Fibroblast of the conjunctiva (primary cell): ENCODE measurements at regions not wholly inside any gene's neighbourhood (a gene's known extent, or its start where the extent isn't known, plus 50 kb on each side); places are given as distances from the start of the nearest gene placed in this dataset.
"Not testable (repeated sequence)": the region's sequence is repeated elsewhere in the genome, so short reads cannot be mapped to it uniquely, and the experiment has no call there.

Experiments
- DNase-seq: peaks from one replicate; pipeline ENCODE4 v3.0.0-alpha.2; 2010; ENCODE audit warnings: low read depth

DNA sequence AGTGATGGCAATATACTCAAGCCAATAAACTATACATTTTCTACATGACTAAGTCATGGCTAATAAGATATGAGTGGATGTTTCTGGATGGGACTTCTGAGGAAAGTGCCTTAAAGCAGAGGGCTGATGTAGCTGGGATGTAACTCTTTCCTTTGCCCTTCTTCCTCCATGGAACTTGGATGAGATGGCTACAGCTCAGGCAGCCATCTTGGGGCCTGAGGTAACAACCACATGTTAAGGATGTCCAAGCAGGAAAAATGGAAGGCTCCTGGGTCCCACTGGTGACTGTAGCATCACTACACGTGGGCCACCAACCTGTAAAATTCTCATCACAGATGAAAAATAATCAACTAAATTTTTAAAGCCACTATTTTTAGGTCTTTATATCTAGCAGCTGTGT is 54.4 kb upstream of the GRIP1 start:
- DNase-seq = no peak

- no peak for DNase-seq
Observed at GRCh38 chr12:66733839-66734238, 55.0 kb upstream of the GRIP1 start.

GRCh38 chr12:66735275-66735674 is 56.4 kb upstream of the GRIP1 start:
- no peak for DNase-seq

GRCh38 chr12:66736931-66737330 is 58.1 kb upstream of the GRIP1 start:
- no peak for DNase-seq

GRCh38 chr12:66739266-66739665 is 60.4 kb upstream of the GRIP1 start:
- no peak for DNase-seq

DNA sequence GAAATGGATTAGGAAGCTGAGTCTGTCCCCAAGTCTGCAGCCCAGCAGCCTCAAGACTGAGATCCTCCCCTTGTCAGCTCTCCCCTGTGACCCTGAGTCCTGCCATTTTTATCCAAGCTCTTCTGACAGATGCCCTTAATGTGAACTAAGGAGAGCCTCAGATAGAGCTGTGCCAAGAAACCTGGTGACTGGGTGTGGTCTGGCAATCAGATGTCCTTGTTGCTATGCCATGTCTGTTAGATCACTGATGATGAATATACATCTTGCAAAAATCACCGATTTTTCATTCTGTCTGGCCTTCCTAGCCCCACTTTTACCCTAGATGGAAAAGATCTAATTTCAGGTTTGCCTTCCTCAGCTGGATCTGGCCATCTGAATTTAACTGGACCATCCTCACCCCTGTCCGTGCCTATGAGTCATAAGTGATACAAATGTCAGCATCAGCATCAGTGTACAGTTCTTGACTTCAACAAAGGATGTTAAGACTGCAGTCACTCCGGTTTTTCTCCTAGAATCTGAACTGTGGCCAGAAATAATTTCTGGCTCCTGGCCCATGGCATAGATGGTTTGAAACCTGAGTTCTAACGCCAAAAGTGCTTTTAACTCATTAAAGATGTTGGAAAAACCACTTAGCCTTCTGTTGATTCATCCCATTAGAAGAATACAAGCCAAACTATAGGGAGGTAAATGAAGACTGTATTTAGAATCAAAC is 61.2 kb upstream of the GRIP1 start:
- DNase-seq = no peak

DNA sequence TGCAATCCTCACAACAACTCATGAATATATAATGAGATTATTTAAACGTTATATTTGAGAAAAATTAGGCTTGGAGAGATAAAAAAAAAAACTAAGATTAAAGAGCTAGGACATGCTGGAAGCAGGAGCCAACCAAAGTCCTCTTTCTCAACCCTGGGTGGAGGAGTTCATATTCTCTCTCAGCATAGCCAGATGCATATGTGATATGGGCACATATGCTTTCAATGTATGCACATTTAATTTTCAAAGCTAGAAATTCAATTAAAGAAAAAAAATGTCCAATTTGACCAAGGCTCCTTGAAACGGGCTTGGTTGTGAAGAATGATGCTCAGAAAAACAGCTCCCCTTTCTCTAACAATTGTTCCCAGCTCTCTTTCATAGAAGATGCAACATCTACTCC is 61.9 kb upstream of the GRIP1 start:
- no peak for DNase-seq

DNA sequence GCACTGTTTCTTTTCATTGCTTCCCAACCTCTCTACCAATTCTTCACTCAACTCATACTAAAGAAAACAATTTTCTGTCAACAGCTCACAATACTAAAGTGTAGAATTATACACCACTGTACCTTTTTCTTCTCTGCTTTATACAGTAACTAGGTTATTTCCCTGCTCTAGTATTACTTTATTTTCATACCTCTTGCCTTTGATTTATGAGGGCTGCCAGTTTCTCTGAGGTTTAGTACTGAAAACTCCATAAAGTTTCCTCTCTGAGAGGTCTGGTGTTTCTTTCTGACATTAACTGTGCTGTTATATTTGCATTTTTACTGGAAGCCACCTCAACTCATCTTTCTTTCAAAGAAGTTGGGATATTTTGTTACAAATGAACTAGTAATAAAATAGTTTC is 63.0 kb upstream of the GRIP1 start:
- no peak for DNase-seq

GRCh38 chr12:66742508-66743367 is 63.9 kb upstream of the GRIP1 start:
- DNase-seq = no peak

GRCh38 chr12:66744461-66744860 is 65.6 kb upstream of the GRIP1 start:
- DNase-seq = no peak

- DNase-seq = no peak
Observed at GRCh38 chr12:66744956-66745383, 66.1 kb upstream of the GRIP1 start.

- DNase-seq = no peak
Observed at GRCh38 chr12:66746489-66747201, 67.8 kb upstream of the GRIP1 start.

DNA sequence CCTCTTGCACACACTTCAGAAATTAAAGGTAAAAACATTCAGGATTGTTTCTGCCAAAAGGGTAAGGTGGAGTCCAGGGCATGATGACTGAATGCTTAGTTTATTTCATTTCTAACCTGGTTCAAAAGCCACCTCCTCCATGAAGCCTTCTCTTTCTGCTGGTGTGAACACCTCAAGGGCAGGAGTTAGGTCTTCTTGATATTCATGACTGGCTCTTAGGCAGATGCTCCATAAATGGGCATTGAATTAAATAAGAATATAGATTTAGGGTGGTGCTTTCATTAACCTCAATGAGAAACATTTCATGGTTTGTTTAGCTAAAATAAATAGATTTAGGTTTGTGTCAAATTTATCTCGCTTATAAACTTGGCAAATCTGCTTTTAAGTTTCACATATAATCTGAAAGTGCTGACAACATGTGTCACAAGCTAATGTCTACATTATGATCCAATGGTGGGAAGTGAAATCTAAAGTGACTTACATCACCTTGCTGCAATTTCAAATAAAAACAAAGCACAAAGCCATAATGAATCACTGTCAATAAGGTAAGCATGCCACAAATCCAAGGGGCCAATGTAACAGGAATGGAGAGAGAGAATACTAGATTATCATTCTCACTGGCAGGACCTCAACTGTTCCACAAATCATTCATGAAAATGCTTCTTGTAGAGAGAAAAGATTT is 72.7 kb upstream of the GRIP1 start:
- DNase-seq = no peak

DNA sequence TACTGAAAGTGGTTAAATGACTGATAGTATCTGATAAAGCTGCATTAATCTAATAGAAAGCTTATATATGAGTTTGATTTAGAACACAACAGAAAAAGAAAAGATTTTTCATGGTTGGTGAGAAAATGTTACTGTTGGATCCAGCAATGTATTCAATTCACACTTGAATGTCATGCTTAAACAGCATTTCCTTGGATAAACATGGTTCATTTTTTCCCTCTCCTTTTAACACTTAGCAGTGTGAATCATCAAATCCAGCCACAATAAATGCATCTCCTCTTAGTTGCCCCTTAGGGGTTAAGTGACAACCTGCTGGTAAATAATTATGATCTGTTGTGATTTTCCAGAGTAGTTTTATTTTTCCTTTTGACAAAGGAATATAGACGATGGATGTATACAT is 74.9 kb upstream of the GRIP1 start:
- no peak for DNase-seq

DNA sequence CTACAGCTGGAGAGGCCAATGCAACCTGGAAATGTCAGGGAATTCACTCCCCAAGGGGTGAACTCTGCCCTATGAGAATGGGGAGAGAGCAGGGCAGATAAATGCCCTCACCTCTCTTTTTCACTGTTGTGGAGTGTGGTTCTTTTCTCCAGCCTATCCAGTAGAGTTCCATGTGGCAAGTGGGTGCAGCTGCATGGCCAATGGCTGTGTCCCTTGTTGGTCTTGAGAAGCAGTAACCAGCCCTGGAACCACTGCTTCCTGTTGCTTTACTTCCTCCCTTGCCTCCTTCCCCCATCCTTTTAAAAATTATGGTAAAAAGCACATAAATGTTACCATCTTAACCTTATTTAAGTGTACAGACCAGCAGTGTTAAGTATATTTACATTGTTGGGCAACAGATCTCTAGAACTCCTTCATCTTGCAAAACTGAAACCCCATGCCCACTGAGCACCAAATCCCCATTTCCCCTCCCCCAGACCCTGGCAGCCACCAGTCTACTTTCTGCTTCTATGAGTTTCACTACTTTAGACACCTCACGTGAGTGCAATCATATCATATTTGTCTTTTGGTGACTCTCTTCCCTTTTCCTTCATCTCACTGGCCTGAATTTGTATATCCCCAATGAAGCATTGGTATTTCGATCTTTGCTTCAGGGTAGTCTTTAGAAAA is 77.0 kb upstream of the GRIP1 start:
- DNase-seq = no peak

- no peak for DNase-seq
Observed at GRCh38 chr12:66756631-66757030, 77.8 kb upstream of the GRIP1 start.

- DNase-seq = not testable (repeated sequence)
Observed at GRCh38 chr12:66760122-66760521, 81.2 kb upstream of the GRIP1 start.

DNA sequence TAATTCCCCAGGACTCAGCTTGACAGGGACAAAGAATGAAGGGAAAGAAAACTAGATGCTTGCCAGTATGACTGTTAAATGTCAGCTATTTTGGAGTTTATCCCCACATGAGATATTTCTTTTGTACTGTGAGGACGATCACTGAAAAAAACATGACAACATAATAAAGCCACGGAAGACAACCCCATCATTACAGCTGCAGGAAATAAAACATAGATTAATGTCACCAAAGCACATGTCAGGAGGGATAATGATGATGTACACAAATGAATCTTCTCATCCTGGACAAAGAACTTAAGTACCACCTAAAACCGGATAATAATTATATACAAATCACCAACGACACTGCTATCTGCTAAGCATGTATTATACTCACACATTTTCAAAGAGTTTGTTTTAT is 84.6 kb upstream of the GRIP1 start:
- no peak for DNase-seq

GRCh38 chr12:66765204-66765603 is 86.3 kb upstream of the GRIP1 start:
- DNase-seq = no peak

DNA sequence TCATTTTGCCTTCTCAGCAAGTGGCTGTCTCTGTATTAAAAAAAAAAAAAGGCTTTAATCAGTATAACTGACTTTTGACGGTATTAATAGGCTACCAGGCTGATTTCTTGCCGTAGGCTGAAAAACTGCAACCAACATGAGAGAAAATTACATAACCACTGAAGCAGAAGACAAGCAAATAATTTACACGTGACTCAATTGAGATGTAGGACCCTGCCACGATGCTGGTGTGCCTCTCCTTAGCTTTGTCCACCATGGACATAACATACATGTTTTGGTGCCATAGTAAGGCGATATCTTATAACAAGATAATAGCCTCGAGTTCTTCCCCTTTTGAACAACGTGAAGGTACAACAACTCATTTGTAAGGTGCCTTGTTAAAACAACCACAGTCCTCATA is 88.7 kb upstream of the GRIP1 start:
- DNase-seq = no peak

DNA sequence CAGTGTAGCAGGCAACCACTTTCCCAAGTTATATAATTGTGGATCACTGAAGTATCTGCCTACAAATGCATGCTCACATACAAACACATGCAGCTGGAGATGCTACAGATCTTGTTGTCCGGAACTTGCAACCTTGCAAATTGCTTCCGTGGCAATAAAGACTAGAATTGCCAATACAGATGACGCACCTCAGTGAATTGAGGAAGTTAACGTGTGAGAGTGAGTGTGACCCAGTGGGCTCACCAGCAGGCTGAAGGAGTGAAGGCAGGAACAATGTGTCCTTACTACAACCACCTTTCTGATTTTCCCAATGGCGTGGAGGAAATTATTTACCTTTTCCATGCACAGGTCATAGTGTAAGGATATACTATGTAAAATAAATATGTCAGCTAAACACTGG is 89.4 kb upstream of the GRIP1 start:
- DNase-seq = no peak

- DNase-seq = no peak
Observed at GRCh38 chr12:66774929-66775328, 96.1 kb upstream of the GRIP1 start.
